Activated T-cell treated with anti-CD3 and anti-CD28 coated beads for 1 hour (primary cell): ENCODE measurements at regions not wholly inside any gene's neighbourhood (a gene's known extent, or its start where the extent isn't known, plus 50 kb on each side); places are given as distances from the start of the nearest gene placed in this dataset.

Source experiments
- DNase-seq: peaks from one replicate; pipeline ENCODE4 v3.0.0-alpha.2; 2020; ENCODE audit warnings: low read depth

- DNase-seq, result no peak
Observed at GRCh38 chr12:90028635-90029051, 320.0 kb upstream of the ATP2B1 start.

GRCh38 chr12:90027889-90028634 is 319.4 kb upstream of the ATP2B1 start:
- DNase-seq, result no peak

- DNase-seq, result no peak
Observed at GRCh38 chr12:90027041-90027440, 318.4 kb upstream of the ATP2B1 start.

DNA sequence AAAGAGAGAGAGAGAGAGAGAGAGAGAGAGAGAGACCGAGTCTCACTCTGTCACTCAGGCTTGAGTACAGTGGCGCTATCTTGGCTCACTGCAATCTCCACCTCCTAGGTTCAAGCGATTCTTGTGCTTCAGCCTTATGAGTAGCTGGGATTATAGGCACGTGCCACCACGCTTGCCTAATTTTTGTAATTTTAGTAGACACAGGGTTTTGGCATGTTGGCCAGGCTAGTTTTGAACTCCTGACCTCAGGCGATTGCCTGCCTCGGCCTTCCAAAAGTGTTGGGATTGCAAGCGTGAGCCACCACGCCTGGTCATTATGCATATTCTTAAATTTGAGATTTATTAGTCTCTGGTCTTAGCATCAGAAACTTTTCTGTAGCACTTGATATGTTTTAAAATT is 317.9 kb upstream of the ATP2B1 start:
- DNase-seq, result no peak

- no peak for DNase-seq
Observed at GRCh38 chr12:90024262-90024661, 315.6 kb upstream of the ATP2B1 start.

DNA sequence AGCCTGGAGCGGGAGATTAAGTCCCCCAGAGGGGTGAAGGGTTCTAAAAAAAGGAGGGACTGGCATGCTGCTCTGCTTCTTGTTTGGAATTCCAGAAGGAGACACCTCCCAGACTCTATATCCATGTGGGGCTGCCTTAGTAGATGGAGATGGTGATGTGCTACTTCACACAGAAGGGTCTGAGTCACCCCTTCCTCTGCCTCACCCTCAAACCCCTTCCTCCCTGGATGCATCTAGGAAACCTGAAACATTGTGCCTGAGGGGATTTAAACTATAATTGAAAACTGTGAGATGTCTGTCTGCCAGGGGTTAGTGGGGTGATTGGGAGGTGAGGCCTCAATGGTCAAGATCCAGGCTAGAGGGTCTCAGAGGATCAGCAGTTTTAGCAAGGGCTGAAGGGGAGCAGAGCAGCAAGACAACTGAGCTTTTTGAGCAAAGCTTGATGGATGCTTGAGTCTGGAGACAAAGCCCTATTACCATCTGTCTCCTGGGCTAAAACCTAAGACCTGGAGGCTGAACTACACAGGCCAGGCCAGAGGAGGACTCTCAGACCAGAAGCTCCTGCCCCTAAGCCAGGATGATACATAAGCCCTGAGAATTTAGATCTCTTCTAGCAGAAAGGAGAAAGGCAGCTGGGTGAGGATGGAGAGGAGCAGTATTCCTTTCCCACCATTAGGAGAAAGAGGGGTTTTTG is 314.7 kb upstream of the ATP2B1 start:
- no peak for DNase-seq

GRCh38 chr12:90021795-90022440 is 313.3 kb upstream of the ATP2B1 start:
- DNase-seq, result no peak

- no peak for DNase-seq
Observed at GRCh38 chr12:90020881-90021280, 312.2 kb upstream of the ATP2B1 start.

DNA sequence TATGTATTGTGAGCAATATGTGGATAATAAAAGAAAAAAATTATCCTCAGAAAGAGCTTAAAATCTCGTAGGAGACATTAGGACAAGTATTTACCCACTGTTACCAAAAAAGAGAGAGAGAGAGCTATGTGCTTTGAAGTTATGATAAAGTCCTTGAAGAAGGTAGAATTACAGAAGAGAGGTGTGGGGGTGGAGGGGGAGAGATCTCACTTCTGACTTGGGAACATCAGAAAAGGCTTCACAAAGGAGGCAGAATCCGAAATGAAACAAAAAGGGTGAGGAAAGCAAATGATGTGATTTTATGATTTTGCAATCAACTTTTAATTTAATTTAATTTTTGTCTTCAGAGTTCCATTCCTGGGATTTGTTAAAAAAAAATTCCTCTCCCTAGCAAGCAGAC is 311.8 kb upstream of the ATP2B1 start:
- DNase-seq, result no peak

DNA sequence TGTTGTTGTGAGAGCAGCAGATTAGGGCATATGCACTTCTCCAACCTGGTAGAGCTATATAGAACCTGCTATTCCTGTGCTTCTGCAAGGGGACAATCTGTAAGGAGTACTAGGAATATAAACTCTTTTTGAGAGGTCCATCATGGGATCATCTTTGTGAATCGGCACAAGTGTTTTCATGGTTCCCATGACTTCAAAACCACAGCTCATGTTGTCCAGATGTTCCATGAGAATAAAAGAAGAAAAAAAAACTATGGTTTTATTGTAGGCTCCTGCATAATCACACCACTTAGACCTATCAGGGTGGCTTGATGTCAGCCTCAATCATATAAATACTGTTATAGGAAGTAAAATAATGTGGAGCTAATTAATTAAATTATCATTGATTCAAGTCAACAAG is 311.4 kb upstream of the ATP2B1 start:
- no peak for DNase-seq

DNA sequence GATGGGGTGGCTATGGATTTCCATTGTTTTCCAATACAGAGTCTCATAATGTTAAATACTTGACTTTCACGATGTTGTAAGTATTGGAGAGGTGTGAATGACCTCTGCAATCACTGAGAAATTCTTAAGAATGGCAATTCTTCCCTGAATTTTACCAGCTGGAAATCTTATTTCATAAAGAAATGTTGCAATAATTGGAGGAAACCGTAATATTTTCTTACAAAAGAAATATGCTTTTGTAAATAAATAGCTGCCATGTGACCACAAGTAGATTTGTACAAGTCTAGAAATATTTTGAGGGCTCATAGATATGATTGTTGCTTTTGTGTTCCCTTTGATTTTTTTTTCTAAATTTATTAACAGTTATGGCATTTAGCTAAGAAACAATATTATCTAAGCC is 308.7 kb upstream of the ATP2B1 start:
- DNase-seq, result no peak

DNA sequence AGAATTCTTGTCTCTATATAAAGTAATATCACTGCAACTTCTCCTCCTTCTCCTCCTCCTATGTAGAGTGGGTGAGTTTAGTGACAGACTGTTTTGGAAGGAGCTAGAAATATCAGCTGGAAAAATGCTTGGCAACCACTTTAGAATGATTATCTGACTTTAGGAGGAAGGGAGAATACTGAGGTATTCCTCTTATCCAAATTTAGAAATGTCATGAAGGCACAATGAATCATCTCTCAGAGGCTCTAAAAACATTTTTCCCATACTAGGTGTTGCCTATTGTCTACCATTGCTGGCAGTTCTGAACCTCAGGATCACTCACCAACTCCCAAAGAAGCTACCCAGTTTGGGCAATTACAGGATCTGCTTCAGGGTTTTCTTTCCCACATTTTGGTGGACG is 306.6 kb upstream of the ATP2B1 start:
- no peak for DNase-seq

GRCh38 chr12:90013409-90013808 is 304.8 kb upstream of the ATP2B1 start:
- DNase-seq, result no peak

DNA sequence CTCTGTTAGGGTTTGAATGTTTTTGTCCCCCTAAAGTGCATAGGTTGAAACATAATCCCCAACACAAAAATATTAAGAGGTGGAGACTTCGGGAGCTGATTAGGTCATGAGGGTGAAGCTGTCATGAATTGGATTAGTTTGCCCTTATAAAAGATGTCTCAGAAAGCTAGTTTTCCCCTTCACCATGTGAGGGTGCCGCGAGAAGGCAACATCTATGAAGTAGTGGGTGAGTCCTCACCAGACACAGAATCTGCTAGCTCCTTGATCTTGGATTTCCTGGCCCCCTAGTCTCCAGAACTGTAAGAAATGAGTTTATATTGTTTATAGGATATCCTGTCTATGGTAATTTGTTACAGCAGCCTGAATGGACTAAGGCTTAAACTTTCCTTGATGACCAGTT is 301.5 kb upstream of the ATP2B1 start:
- no peak for DNase-seq

GRCh38 chr12:90008277-90008676 is 299.6 kb upstream of the ATP2B1 start:
- DNase-seq, result no peak

- DNase-seq, result no peak
Observed at GRCh38 chr12:90004319-90005074, 295.9 kb upstream of the ATP2B1 start.

GRCh38 chr12:90003688-90004087 is 295.1 kb upstream of the ATP2B1 start:
- DNase-seq, result no peak

DNA sequence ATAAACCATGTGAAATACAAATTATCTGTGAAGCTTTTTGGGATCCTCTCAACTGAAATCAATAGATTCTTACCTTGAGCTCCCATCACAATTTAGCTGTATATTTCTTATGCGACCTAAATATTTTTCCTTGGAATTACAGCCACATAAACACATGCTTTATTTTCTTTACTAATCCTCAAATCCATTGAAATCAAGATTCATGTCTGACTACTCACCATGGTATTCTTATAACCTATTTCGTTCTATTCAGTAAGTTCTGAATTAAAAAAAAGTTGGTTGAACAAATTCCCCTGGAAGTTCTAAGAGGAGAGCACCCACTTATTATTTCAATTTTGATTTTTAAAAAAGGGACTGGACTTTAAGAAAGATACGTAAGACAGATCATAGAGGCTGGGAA is 292.1 kb upstream of the ATP2B1 start:
- no peak for DNase-seq

- DNase-seq, result no peak
Observed at GRCh38 chr12:89999699-90000505, 291.3 kb upstream of the ATP2B1 start.

- no peak for DNase-seq
Observed at GRCh38 chr12:89995870-89996269, 287.2 kb upstream of the ATP2B1 start.

- DNase-seq, result no peak
Observed at GRCh38 chr12:89994911-89995310, 286.3 kb upstream of the ATP2B1 start.

GRCh38 chr12:89993632-89994031 is 285.0 kb upstream of the ATP2B1 start:
- DNase-seq, result no peak
